ENCODE measurements at regions not wholly inside any gene's neighbourhood (a gene's known extent, or its start where the extent isn't known, plus 50 kb on each side); places are given as distances from the start of the nearest gene placed in this dataset.

- Histone ChIP-seq H3K36me3 (ENCODE audit: control insufficient read depth in 2 of 2, insufficient read depth in 2 of 2, low read length in 1 of 2) (no peaks in the 10 kb centered on the region), H3K27me3 (replicated peaks in 1 of 2; ENCODE audit: control insufficient read depth in 2 of 2, insufficient read depth in 2 of 2, low read length in 1 of 2) (no peaks in the 10 kb centered on the region), H3K27ac (ENCODE audit: control insufficient read depth, insufficient read depth) (no peak overlapping the region), H3K4me2 (ENCODE audit: control insufficient read depth, insufficient read depth) (no peak overlapping the region), H3K9me3 (replicated peaks; ENCODE audit: control insufficient read depth, insufficient read depth, low read length) (no peaks in the 10 kb centered on the region), H3K4me3 (no peak overlapping the region), H2AFZ (ENCODE audit: control insufficient read depth, low read depth, low read length) (no peak overlapping the region), H3K4me1 (ENCODE audit: control insufficient read depth, insufficient read depth, low read length) (no peaks in the 10 kb centered on the region), H3K9ac (ENCODE audit: control insufficient read depth, insufficient read depth, low read length) (no peak overlapping the region), H3K79me2 (ENCODE audit: control insufficient read depth, insufficient read depth, low read length) (no peaks in the 10 kb centered on the region), H4K20me1 (ENCODE audit: control insufficient read depth, insufficient read depth) (no peaks in the 10 kb centered on the region)
- intact Hi-C loops (cut with micrococcal nuclease; ENCODE audit: unreplicated experiment) (no loop called here), in situ Hi-C loops (cut with MboI) (no loop called here)
- no peak for FAIRE-seq
- SMC1A ChIA-PET (ENCODE audit: uncharacterized antibody, unreplicated experiment) = no interaction called here
- no TSS peak for BruUV-seq (replicated peaks)
- no peak for DNase-seq (ENCODE audit: low read depth, low spot score)
- WGBS (ENCODE audit: insufficient coverage, insufficient replicate concordance, low lambda C conversion rate, missing lambda C conversion rate) = 21% methylated on average over 10 of the region's 11 CpGs
- CTCF ChIA-PET = no interaction called here
- ATAC-seq = no peak
- RAD21 ChIA-PET (ENCODE audit: unreplicated experiment) = no interaction called here
- POLR2A ChIA-PET = no interaction called here
- no peak for TF ChIP-seq ZBED1 (IDR thresholded peaks at IDR 0.05; ENCODE audit: borderline replicate concordance)
- TF ChIP-seq CEBPZ (IDR thresholded peaks at IDR 0.05; ENCODE audit: low read depth, low read length) = no peak
- no peak for TF ChIP-seq MXI1 (IDR thresholded peaks at IDR 0.05; ENCODE audit: low read depth, low read length)
- TF ChIP-seq, protein P1, sequence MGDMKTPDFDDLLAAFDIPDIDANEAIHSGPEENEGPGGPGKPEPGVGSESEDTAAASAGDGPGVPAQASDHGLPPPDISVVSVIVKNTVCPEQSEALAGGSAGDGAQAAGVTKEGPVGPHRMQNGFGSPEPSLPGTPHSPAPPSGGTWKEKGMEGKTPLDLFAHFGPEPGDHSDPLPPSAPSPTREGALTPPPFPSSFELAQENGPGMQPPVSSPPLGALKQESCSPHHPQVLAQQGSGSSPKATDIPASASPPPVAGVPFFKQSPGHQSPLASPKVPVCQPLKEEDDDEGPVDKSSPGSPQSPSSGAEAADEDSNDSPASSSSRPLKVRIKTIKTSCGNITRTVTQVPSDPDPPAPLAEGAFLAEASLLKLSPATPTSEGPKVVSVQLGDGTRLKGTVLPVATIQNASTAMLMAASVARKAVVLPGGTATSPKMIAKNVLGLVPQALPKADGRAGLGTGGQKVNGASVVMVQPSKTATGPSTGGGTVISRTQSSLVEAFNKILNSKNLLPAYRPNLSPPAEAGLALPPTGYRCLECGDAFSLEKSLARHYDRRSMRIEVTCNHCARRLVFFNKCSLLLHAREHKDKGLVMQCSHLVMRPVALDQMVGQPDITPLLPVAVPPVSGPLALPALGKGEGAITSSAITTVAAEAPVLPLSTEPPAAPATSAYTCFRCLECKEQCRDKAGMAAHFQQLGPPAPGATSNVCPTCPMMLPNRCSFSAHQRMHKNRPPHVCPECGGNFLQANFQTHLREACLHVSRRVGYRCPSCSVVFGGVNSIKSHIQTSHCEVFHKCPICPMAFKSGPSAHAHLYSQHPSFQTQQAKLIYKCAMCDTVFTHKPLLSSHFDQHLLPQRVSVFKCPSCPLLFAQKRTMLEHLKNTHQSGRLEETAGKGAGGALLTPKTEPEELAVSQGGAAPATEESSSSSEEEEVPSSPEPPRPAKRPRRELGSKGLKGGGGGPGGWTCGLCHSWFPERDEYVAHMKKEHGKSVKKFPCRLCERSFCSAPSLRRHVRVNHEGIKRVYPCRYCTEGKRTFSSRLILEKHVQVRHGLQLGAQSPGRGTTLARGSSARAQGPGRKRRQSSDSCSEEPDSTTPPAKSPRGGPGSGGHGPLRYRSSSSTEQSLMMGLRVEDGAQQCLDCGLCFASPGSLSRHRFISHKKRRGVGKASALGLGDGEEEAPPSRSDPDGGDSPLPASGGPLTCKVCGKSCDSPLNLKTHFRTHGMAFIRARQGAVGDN (IDR thresholded peaks at IDR 0.05) = no peak
- TF ChIP-seq FOS (IDR thresholded peaks at IDR 0.05; ENCODE audit: borderline replicate concordance, extremely low read depth, insufficient read length) = no peak
- TF ChIP-seq TCF3 (IDR thresholded peaks at IDR 0.05; ENCODE audit: borderline replicate concordance, insufficient read depth, low read depth, low read length) = no peak
- TF ChIP-seq, protein P2, sequence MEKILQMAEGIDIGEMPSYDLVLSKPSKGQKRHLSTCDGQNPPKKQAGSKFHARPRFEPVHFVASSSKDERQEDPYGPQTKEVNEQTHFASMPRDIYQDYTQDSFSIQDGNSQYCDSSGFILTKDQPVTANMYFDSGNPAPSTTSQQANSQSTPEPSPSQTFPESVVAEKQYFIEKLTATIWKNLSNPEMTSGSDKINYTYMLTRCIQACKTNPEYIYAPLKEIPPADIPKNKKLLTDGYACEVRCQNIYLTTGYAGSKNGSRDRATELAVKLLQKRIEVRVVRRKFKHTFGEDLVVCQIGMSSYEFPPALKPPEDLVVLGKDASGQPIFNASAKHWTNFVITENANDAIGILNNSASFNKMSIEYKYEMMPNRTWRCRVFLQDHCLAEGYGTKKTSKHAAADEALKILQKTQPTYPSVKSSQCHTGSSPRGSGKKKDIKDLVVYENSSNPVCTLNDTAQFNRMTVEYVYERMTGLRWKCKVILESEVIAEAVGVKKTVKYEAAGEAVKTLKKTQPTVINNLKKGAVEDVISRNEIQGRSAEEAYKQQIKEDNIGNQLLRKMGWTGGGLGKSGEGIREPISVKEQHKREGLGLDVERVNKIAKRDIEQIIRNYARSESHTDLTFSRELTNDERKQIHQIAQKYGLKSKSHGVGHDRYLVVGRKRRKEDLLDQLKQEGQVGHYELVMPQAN (conservative IDR thresholded peaks at IDR 0.05) = no peak
- TF ChIP-seq ZSCAN29 (IDR thresholded peaks at IDR 0.05) = no peak
- no peak for TF ChIP-seq TCF12 (IDR thresholded peaks at IDR 0.05; ENCODE audit: low read depth, low read length)
- no peak for TF ChIP-seq EGR1 (IDR thresholded peaks at IDR 0.05; ENCODE audit: borderline replicate concordance in 1 of 2, low read depth in 2 of 2, low read length in 2 of 2)
- no peak for TF ChIP-seq SP1 (IDR thresholded peaks at IDR 0.05; ENCODE audit: low read depth, low read length)
- no peak for TF ChIP-seq EP300 (IDR thresholded peaks at IDR 0.05; ENCODE audit: borderline replicate concordance in 1 of 2, control insufficient read depth in 1 of 2, low read depth in 2 of 2, low read length in 2 of 2)
- TF ChIP-seq MYC (IDR thresholded peaks at IDR 0.05; ENCODE audit: insufficient read depth, insufficient read length, insufficient replicate concordance, low read length, severe bottlenecking) = no peak
- no peak for TF ChIP-seq PAX8 (IDR thresholded peaks at IDR 0.05)
- no peak for TF ChIP-seq SUZ12 (IDR thresholded peaks at IDR 0.05; ENCODE audit: unreplicated experiment)
Observed at GRCh38 chr2:234846599-234847363, 105.0 kb upstream of the SH3BP4 start.
